ENCODE measurements at regions not wholly inside any gene's neighbourhood (a gene's known extent, or its start where the extent isn't known, plus 50 kb on each side); places are given as distances from the start of the nearest gene placed in this dataset.

- DNase-seq, result no peak
Measured at GRCh38 chr20:52242237-52243230, 51.0 kb upstream of the ZFP64 start.
